IPS-20b (cell line): ENCODE measurements at regions not wholly inside any gene's neighbourhood (a gene's known extent, or its start where the extent isn't known, plus 50 kb on each side); places are given as distances from the start of the nearest gene placed in this dataset.
"Not testable (repeated sequence)": the region's sequence is repeated elsewhere in the genome, so short reads cannot be mapped to it uniquely, and the experiment has no call there.

Source experiments
- H3K27ac ChIP-seq: one replicate; pipeline ENCODE4 v1.5.1; 2013; ENCODE audit warnings: low read length
- H3K27me3 ChIP-seq: 2 replicates; pipeline ENCODE4 v1.6.1; 2013; ENCODE audit warnings: mild to moderate bottlenecking, low read length, inconsistent platforms; ENCODE audit not compliant: insufficient read depth
- H3K36me3 ChIP-seq: 2 replicates; pipeline ENCODE4 v1.6.1; 2013; ENCODE audit warnings: low read depth, mild to moderate bottlenecking, inconsistent platforms, low read length, moderate library complexity; ENCODE audit not compliant: insufficient read depth
- H3K4me1 ChIP-seq: 2 replicates; pipeline ENCODE4 v1.6.1; 2013; ENCODE audit warnings: mild to moderate bottlenecking, control low read depth, inconsistent platforms, low read length, moderate library complexity; ENCODE audit not compliant: insufficient read depth
- H3K4me3 ChIP-seq: 2 replicates; pipeline ENCODE4 v1.5.1; 2013; ENCODE audit warnings: mild to moderate bottlenecking, low read length, inconsistent platforms
- H3K9ac ChIP-seq: 2 replicates; pipeline ENCODE4 v1.6.1; 2013; ENCODE audit warnings: low read depth, mild to moderate bottlenecking, inconsistent platforms, low read length, moderate library complexity
- H3K9me3 ChIP-seq: 2 replicates; pipeline ENCODE4 v1.6.1; 2013; ENCODE audit warnings: mild to moderate bottlenecking, low read depth, low read length, inconsistent platforms; ENCODE audit not compliant: insufficient read depth

DNA sequence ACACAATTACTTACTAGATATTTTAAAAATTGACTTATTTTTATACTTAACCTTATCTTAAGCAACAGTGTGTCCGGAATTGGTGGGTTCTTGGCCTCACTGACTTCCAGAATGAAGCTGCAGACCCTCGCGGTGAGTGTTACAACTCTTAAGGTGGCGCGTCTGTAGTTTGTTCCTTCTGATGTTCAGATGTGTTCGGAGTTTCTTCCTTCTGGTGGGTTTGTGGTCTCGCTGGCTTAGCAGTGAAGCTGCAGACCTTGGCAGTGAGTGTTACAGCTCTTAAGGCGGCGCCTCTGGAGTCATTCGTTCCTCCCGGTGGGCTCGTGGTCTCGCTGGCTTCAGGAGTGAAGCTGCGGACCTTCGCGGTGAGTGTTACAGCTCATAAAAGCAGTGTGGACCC is 322.5 kb upstream of the CITED2 start:
- H3K27ac ChIP-seq, H3K9me3 ChIP-seq, H3K9ac ChIP-seq, H3K36me3 ChIP-seq, H3K4me3 ChIP-seq, H3K4me1 ChIP-seq, H3K27me3 ChIP-seq: not testable (repeated sequence)

DNA sequence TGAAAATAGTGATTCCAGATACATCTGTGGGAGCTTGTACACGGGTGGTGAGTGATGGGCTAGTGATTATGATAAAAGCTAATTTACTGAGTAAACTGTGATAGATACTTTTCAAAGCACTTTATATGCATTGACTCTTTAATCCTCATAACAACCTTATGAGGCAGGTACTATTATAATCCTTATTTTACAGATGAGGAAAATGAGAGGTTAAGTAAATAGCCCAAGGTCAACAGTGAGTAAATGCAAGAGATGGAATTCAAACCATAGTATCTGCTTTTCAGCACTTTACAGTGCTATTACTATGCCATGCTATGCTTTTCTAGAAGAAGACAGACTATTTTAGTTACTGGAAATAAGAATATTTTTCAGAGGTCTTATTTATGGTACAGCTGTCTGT is 320.9 kb upstream of the CITED2 start:
- Histone ChIP-seq H3K4me3 (no peak overlapping the region), H3K27me3 (no peaks in the 10 kb centered on the region), H3K27ac (no peak overlapping the region), H3K4me1 (no peaks in the 10 kb centered on the region), H3K36me3 (no peaks in the 10 kb centered on the region), H3K9me3 (no peaks in the 10 kb centered on the region), H3K9ac (no peak overlapping the region)

DNA sequence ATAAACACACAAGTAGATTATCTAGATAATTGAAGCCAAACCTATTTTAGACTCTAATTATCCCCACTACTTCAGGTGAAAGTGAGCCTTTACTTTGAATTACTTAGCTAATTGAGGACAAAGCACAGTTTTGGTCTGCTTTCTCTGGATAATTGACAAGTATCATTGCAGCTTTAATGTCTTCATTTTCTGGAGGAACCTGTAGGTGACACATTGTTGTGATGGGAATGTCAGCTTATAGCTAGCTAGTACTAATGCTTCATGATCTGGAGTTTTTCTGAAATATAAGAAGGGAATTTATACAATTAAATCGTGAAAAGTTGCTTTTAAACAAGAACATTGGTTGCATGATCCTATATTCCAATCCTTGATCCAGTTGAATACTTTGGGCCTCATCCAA is 319.3 kb upstream of the CITED2 start:
- no peaks in the 10 kb centered on the region for H3K9me3 ChIP-seq
- no peak overlapping the region for H3K9ac ChIP-seq

DNA sequence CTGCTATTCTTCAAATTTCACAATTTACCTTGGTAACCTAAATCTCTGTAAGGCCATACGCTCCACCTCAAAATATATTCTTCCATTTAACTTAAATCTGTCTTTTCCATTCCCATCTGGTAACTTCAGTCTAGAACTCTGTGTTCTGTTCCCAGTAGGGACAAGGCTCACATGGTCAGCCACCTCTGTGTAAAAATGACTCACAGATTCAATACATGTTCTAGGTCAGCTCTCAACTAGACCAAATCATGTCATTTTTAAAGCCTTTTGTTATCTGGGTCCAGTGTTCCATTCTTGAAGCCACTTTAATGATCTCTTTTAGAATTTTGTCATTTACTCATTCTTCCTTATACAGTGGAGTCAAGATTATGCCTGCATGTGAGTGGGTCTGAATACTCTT is 315.6 kb upstream of the CITED2 start:
- no peak overlapping the region for H3K4me3 ChIP-seq
- H3K4me1 ChIP-seq, result no peaks in the 10 kb centered on the region; the same call in 1 of the 2 replicates
- no peak overlapping the region for H3K9ac ChIP-seq

More for the DNA sequence above, 319.3 kb upstream of the CITED2 start:
- Histone ChIP-seq H3K27ac (no peak overlapping the region), H3K36me3 (no peaks in the 10 kb centered on the region), H3K27me3 (no peaks in the 10 kb centered on the region), H3K4me1 (no peaks in the 10 kb centered on the region; the same call in 1 of the 2 replicates), H3K4me3 (no peak overlapping the region)

DNA sequence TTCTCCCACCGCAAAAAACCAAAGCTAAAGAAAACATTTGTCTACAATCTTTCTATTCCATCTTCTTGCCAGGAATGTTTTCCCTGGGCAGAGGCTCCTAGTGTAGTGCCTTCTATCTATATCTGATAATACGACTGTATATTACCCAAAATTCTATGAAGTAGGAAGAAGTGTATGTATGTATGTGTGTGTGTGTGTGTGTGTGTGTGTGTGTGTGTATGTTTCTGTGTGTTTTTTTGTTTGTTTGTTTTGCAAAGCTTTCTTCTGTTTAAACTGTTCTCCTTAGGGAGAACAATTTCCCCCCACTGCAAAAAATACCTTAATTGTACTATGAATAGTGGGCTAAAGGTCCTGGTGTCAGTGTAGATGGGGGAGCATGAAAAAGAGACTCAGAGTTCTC is 312.6 kb upstream of the CITED2 start:
- Histone ChIP-seq H3K36me3 (no peaks in the 10 kb centered on the region), H3K9ac (no peak overlapping the region), H3K4me1 (no peaks in the 10 kb centered on the region; the same call in 1 of the 2 replicates), H3K27me3 (no peaks in the 10 kb centered on the region), H3K27ac (no peak overlapping the region), H3K9me3 (no peaks in the 10 kb centered on the region), H3K4me3 (no peak overlapping the region)

More for the DNA sequence above, 315.6 kb upstream of the CITED2 start:
- no peaks in the 10 kb centered on the region for H3K9me3 ChIP-seq
- no peaks in the 10 kb centered on the region for H3K36me3 ChIP-seq
- no peak overlapping the region for H3K27ac ChIP-seq
- H3K27me3 ChIP-seq, result no peaks in the 10 kb centered on the region

DNA sequence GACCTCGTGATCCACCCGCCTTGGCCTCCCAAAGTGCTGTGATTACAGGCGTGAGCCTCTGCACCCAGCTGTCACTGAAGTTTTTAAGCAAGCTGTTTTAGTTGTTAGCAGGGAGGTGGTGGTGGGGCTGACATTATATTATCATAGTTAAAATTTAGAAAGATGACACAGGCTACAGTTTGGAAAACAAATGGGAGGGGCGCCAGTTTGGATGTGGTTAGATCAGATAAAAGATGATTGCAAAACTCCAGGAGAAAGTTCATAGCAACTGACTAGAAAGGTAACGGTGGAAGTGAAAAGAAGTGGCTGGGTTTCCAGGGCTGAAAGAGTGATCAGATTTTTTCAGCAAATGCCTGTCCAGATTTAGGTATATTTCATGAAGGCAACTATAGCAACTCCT is 311.9 kb upstream of the CITED2 start:
- H3K9me3 ChIP-seq, result no peaks in the 10 kb centered on the region
- H3K4me3 ChIP-seq, result no peak overlapping the region
- no peaks in the 10 kb centered on the region for H3K36me3 ChIP-seq
- H3K27ac ChIP-seq, result no peak overlapping the region
- H3K9ac ChIP-seq, result no peak overlapping the region
- H3K27me3 ChIP-seq, result no peaks in the 10 kb centered on the region
- H3K4me1 ChIP-seq, result no peaks in the 10 kb centered on the region; the same call in 1 of the 2 replicates

DNA sequence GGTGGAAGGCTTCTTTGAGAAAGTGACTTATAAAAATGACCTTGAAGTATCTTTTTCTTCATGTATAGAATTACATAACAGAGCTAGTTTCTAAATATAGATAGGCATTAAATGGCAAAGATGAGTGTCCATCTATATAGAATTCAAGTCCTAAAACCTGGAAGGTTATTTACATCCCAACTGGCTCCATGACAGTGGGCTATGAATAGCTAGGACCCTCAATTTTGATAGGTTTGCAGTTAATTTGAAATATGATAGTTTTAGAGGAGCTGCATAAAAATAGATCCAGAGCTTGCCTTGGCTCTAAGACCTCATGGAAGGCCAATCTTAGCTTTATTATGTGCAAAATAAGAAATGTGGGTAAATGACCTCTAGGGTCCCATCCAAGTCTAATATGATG is 310.6 kb upstream of the CITED2 start:
- no peaks in the 10 kb centered on the region for H3K9me3 ChIP-seq
- no peak overlapping the region for H3K4me3 ChIP-seq
- no peaks in the 10 kb centered on the region; the same call in 1 of the 2 replicates for H3K4me1 ChIP-seq
- no peaks in the 10 kb centered on the region for H3K27me3 ChIP-seq
- no peak overlapping the region for H3K27ac ChIP-seq
- H3K9ac ChIP-seq, result no peak overlapping the region
- no peaks in the 10 kb centered on the region for H3K36me3 ChIP-seq

DNA sequence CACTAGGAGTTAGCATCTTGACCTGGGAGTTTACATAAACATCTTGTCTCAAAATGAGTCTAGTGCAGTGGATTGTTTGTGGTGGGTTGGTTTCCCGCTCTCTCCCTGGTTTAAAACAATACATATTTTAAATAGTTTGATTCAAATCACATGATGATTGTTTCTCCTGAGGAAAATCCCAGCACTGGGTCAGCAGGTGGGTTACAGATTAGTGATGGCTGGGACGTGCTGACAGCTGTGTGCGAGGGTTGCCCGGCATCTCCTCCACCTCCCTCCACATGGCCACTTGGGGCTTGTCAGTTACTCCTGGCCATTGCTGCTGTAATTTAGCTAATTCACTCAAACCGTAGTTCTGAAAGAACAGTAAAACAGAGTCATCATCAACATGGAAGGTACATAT is 306.4 kb upstream of the CITED2 start:
- Histone ChIP-seq H3K9me3 (no peaks in the 10 kb centered on the region), H3K9ac (no peak overlapping the region), H3K27me3 (no peaks in the 10 kb centered on the region), H3K27ac (no peak overlapping the region), H3K4me3 (no peak overlapping the region), H3K36me3 (no peaks in the 10 kb centered on the region), H3K4me1 (no peaks in the 10 kb centered on the region)

DNA sequence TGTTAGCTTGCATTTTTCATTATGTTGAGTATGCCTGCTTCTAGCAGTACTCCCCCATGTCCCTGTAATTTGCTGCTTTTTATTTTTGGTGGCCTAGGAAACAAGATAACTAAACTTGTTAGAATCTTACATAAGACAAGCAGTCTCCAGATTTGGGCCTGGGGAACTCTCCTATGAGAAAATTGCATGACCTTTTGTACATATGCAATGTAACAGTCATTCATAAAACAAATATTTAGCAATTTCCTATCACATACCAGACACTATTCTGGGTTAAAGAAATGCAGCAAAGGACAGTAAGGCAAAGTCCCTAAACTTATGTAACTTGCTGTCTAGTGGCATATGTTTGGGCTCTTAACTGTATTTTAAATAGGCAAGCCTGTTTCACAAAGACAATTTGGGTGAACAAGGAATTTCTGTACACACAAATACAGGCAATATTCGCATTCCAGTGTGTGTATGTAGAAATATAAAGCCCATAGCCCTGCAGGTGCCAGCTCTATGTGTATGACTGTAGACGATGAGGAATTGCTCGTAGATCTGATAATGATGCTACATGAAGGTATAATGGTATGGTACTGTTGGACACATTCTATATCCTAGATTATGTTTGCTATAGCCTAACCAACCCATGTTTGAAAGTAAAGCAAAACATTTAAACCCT is 305.2 kb upstream of the CITED2 start:
- Histone ChIP-seq H3K36me3 (no peaks in the 10 kb centered on the region), H3K4me1 (no peaks in the 10 kb centered on the region), H3K4me3 (no peak overlapping the region), H3K9ac (no peak overlapping the region), H3K9me3 (no peaks in the 10 kb centered on the region), H3K27ac (no peak overlapping the region), H3K27me3 (no peaks in the 10 kb centered on the region)

DNA sequence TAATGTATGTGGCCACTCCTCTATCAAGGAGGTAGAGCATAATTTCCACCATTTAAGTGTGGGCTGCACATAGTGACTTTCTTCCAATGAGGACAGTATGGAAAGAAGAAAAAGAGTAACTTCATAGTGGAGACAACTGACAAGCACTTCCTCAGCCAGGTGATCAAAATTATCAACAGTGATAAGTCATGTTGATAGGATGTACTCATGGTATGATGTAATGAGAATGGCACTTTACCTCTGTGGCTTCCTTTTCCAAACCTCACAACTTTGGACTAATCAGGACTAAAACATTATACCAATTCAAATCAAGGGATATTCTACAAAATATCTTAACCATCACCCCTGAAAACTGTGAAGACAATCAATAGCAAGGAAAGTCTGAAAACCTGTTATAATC is 302.3 kb upstream of the CITED2 start:
- no peaks in the 10 kb centered on the region for H3K4me1 ChIP-seq
- no peak overlapping the region for H3K27ac ChIP-seq
- no peaks in the 10 kb centered on the region for H3K36me3 ChIP-seq
- H3K9ac ChIP-seq, result no peak overlapping the region
- no peak overlapping the region for H3K4me3 ChIP-seq
- no peaks in the 10 kb centered on the region for H3K27me3 ChIP-seq
- H3K9me3 ChIP-seq, result no peaks in the 10 kb centered on the region

DNA sequence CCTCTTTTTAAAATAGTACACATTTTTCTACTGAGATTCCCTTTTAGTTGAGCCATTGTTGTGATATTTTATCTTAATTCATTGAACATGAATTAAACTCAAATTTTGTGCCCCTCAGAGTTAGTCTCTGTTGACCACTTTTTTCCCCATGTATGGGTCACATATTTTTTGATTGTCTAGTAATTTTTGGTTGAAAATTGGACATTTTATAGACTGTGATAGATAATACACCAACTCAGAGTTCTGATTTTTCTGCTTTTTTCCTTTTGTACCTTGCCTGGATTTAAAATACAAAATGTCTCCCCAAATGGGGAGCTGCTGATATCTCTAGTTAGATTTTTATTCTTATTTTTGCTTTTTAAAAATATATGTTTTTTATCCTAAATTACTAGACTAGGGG is 291.8 kb upstream of the CITED2 start:
- H3K4me1 ChIP-seq, result no peaks in the 10 kb centered on the region
- no peaks in the 10 kb centered on the region for H3K27me3 ChIP-seq
- no peak overlapping the region for H3K27ac ChIP-seq
- H3K9me3 ChIP-seq, result peaks cover 3% of the 10 kb centered on the region
- H3K9ac ChIP-seq, result no peak overlapping the region
- H3K36me3 ChIP-seq, result no peaks in the 10 kb centered on the region
- no peak overlapping the region for H3K4me3 ChIP-seq

DNA sequence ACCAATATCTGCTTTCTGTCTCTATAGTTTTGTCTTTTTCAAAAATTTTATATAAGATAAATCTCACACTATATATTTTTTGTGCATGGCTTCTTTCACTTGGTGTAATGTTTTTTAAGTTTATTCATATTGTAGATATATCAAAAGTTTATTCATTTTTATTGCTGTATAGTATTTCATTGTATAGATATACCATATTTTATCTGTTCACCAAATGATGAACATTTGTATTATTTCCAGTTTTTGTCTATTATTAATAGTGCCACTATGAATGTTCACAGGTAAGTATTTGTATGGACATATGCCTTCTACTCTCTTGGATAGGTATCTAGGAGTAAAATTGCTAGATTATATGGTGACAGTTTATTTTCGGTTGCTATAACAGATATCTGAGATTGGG is 289.5 kb upstream of the CITED2 start:
- H3K27me3 ChIP-seq, result no peaks in the 10 kb centered on the region
- H3K36me3 ChIP-seq, result no peaks in the 10 kb centered on the region
- no peaks in the 10 kb centered on the region for H3K4me1 ChIP-seq
- no peak overlapping the region for H3K9ac ChIP-seq
- H3K4me3 ChIP-seq, result no peak overlapping the region
- no peak overlapping the region for H3K27ac ChIP-seq
- H3K9me3 ChIP-seq, result peaks cover 3% of the 10 kb centered on the region
